B cell (primary cell): ENCODE measurements at regions not wholly inside any gene's neighbourhood (a gene's known extent, or its start where the extent isn't known, plus 50 kb on each side); places are given as distances from the start of the nearest gene placed in this dataset.

Source experiments
- ATAC-seq: fragments of 200-7000 bp; cut with Tn5 transposase; one replicate; pipeline ENCODE4 v1.10.0; 2021; ENCODE audit warnings: low read depth, mild to moderate bottlenecking, moderate number of reproducible peaks, moderate library complexity
- CTCF ChIA-PET: fragments of 350-600 bp; sonication (Branson Sonifier 250); formaldehyde crosslinking; loops from one replicate; lab custom pipeline; 2021; ENCODE audit warnings: antibody characterized with exemption, inconsistent platforms; lab: Charles Lee
- POLR2A ChIA-PET: fragments of 350-600 bp; sonication (Branson Sonifier 250); formaldehyde crosslinking; loops from one replicate; lab custom pipeline; 2021; ENCODE audit warnings: antibody characterized with exemption; lab: Charles Lee
- DNase-seq: peaks from one replicate; pipeline ENCODE4 v3.0.0; 2013
- H2AFZ ChIP-seq: 2 replicates; pipeline ENCODE4 v1.6.1; 2012; ENCODE audit warnings: mild to moderate bottlenecking, low read depth, low read length; ENCODE audit not compliant: insufficient read depth, poor library complexity, severe bottlenecking
- H3K27ac ChIP-seq, 2 donors: 1 replicate in 1 of 2; 2 replicates in 1 of 2; pipeline ENCODE4 v1.5.1; 2012 to 2013; ENCODE audit warnings: low read length in 2 of 2, mild to moderate bottlenecking in 2 of 2, moderate library complexity in 1 of 2
- H3K27me3 ChIP-seq, 4 experiments: fragments of 200-600 bp in 1 of 4; sonication (generic) in 1 of 4; replicated peaks in 1 of 4; 1 replicate in 2 of 4; 2 replicates in 2 of 4; pipeline versions ENCODE4 v1.6.1 to v1.7.0; 2013 to 2016; ENCODE audit warnings: low read length in 3 of 4, mild to moderate bottlenecking in 2 of 4, mixed read lengths in 1 of 4, moderate library complexity in 1 of 4; ENCODE audit not compliant: insufficient read depth in 4 of 4, control insufficient read depth in 3 of 4; ENCODE audit errors: control extremely low read depth in 1 of 4
- H3K36me3 ChIP-seq, 2 experiments: replicated peaks in 1 of 2; 1 replicate in 1 of 2; 2 replicates in 1 of 2; pipeline versions ENCODE4 v1.6.1 to v1.7.1; 2013; ENCODE audit warnings: low read length in 1 of 2; ENCODE audit not compliant: insufficient read depth in 2 of 2, control insufficient read depth in 1 of 2; ENCODE audit errors: control extremely low read depth in 1 of 2, extremely low read depth in 1 of 2
- H3K4me1 ChIP-seq, 2 donors: fragments of 200-600 bp in 1 of 2; sonication (generic) in 1 of 2; 1 replicate in 1 of 2; 2 replicates in 1 of 2; pipeline versions ENCODE4 v1.5.1 to v1.6.1; 2013 to 2017; ENCODE audit warnings: low read length in 2 of 2; ENCODE audit not compliant: control insufficient read depth in 2 of 2, insufficient read depth in 2 of 2
- H3K4me2 ChIP-seq: replicated peaks from 2 replicates; pipeline ENCODE3; 2012; ENCODE audit warnings: mild to moderate bottlenecking, low read depth, low read length; ENCODE audit not compliant: poor library complexity, severe bottlenecking
- H3K4me3 ChIP-seq, 5 experiments: fragments of 200-600 bp in 1 of 5; sonication (generic) in 1 of 5; 1 replicate in 3 of 5; 2 replicates in 2 of 5; pipeline versions ENCODE4 v1.5.1 to v1.7.0; 2011 to 2016; ENCODE audit warnings: low read length in 4 of 5, mild to moderate bottlenecking in 4 of 5, low read depth in 2 of 5, control low read depth in 1 of 5, moderate library complexity in 1 of 5; ENCODE audit not compliant: insufficient read depth in 1 of 5; ENCODE audit errors: control extremely low read depth in 1 of 5, extremely low read depth in 1 of 5
- H3K79me2 ChIP-seq: fragments of 200-600 bp; sonication (generic); one replicate; pipeline ENCODE4 v1.6.0; 2016; ENCODE audit warnings: low read length; ENCODE audit not compliant: control insufficient read depth, insufficient read depth
- H3K9ac ChIP-seq: fragments of 200-600 bp; sonication (generic); 2 replicates; pipeline ENCODE4 v1.6.1; 2017; ENCODE audit warnings: mild to moderate bottlenecking, low read length, moderate library complexity
- H3K9me3 ChIP-seq, 3 donors: one replicate each; pipeline versions ENCODE4 v1.6.1 to v1.7.1; 2013; ENCODE audit warnings: low read length in 2 of 3; ENCODE audit not compliant: control insufficient read depth in 2 of 3, insufficient read depth in 1 of 3; ENCODE audit errors: control extremely low read depth in 1 of 3
- H4K20me1 ChIP-seq: 2 replicates; pipeline ENCODE4 v1.6.0; 2012; ENCODE audit warnings: mild to moderate bottlenecking, low read length; ENCODE audit not compliant: insufficient read depth, control insufficient read depth, poor library complexity, severe bottlenecking
- H3K27ac Mint-ChIP-seq: one replicate; pipeline ENCODE4 v1.8.0; 2021; ENCODE audit warnings: mixed read lengths
- H3K27me3 Mint-ChIP-seq: one replicate; pipeline ENCODE4 v1.8.0; 2021; ENCODE audit warnings: mixed read lengths
- H3K4me1 Mint-ChIP-seq: one replicate; pipeline ENCODE4 v1.8.0; 2021; ENCODE audit warnings: mixed read lengths
- H3K4me3 Mint-ChIP-seq: one replicate; pipeline ENCODE4 v1.8.0; 2021; ENCODE audit warnings: mixed read lengths
- H3K9me3 Mint-ChIP-seq: one replicate; pipeline ENCODE4 v1.8.0; 2022; ENCODE audit warnings: mixed read lengths; ENCODE audit not compliant: insufficient read depth
- EZH2 ChIP-seq: IDR thresholded peaks from 2 replicates; pipeline ENCODE4 v1.6.1; 2012; ENCODE audit warnings: borderline replicate concordance, low read depth, mild to moderate bottlenecking, moderate library complexity, low read length; ENCODE audit not compliant: insufficient read depth, poor library complexity, severe bottlenecking
- WGBS: methylation state at CpG from one replicate; pipeline ENCODE4 v1.1.5; 2013; ENCODE audit warnings: missing lambda C conversion rate; ENCODE audit not compliant: insufficient coverage; 5-methylcytosine and 5-hydroxymethylcytosine counted together
- intact Hi-C: fragments of 100-400 bp; cut with micrococcal nuclease; formaldehyde crosslinking; loops from one replicate; pipeline ENCODE4 v1.10.0; 2022
- TF ChIP-seq, protein P1 (sequence below): fragments of 200-600 bp; IDR thresholded peaks from one replicate; pipeline ENCODE4 v1.8.0; 2022; ENCODE audit warnings: antibody characterized with exemption, mild to moderate bottlenecking

DNA sequence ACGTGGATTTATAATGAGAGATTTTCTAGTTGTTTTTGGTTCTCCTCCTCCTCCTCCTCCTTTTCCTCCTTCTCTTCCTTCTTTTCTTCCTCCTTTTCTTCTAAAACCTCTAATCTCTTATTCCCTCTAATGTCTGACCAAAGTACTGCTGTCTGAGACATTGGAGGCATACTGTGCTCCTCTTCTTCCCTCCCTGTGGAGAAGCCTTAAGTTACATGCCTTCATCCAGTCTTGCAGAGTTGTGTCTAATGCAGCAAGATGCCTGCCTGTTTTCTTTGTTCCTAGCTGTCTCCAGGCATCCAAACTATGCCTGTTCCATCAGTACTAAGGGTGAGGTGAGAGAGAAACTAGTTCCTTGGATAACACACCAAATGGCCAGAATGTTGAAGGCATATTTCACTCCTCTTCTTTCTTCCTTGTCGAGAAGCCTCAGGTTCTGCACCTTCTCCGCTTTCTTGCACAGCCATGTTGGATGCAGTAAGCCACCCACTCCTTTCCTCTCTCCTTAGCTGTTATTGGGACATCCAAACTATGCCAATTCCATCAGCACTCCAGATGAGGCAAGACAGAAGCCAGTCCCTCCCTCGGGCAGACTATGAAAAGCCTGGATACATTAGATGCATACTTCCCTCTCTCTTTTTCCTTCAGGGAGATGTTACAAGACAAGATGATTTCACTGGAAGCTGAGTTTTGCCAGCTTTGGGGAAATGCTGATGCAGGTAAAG lies 285.7 kb upstream of the TRAM1L1 start:
- Histone ChIP-seq H3K4me2 (no peak overlapping the region), H3K4me3 (no peak overlapping the region), H3K27ac (no peak overlapping the region), H3K4me1 (no peaks in the 10 kb centered on the region), H2AFZ (no peak overlapping the region), H4K20me1 (no peaks in the 10 kb centered on the region), H3K36me3 (no peaks in the 10 kb centered on the region), H3K27me3 (no peaks in the 10 kb centered on the region), H3K9me3 (peaks cover 0 to 1% (median 0%) of the 10 kb centered on the region in 3 donors), H3K79me2 (no peaks in the 10 kb centered on the region), H3K9ac (no peak overlapping the region)
- ChIA-PET CTCF (no interaction called here), POLR2A (no interaction called here)
- Mint-ChIP-seq H3K9me3 (no peaks in the 10 kb centered on the region), H3K27me3 (no peaks in the 10 kb centered on the region), H3K4me3 (no peak overlapping the region), H3K27ac (no peak overlapping the region), H3K4me1 (no peaks in the 10 kb centered on the region)
- 80% methylated on average over 3 of the region's 4 CpGs for WGBS
- DNase-seq (no peak), ATAC-seq (no peak)
- TF ChIP-seq, protein P1, sequence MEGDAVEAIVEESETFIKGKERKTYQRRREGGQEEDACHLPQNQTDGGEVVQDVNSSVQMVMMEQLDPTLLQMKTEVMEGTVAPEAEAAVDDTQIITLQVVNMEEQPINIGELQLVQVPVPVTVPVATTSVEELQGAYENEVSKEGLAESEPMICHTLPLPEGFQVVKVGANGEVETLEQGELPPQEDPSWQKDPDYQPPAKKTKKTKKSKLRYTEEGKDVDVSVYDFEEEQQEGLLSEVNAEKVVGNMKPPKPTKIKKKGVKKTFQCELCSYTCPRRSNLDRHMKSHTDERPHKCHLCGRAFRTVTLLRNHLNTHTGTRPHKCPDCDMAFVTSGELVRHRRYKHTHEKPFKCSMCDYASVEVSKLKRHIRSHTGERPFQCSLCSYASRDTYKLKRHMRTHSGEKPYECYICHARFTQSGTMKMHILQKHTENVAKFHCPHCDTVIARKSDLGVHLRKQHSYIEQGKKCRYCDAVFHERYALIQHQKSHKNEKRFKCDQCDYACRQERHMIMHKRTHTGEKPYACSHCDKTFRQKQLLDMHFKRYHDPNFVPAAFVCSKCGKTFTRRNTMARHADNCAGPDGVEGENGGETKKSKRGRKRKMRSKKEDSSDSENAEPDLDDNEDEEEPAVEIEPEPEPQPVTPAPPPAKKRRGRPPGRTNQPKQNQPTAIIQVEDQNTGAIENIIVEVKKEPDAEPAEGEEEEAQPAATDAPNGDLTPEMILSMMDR = no peak
- no peak for TF ChIP-seq EZH2
- intact Hi-C loops = no loop called here

DNA sequence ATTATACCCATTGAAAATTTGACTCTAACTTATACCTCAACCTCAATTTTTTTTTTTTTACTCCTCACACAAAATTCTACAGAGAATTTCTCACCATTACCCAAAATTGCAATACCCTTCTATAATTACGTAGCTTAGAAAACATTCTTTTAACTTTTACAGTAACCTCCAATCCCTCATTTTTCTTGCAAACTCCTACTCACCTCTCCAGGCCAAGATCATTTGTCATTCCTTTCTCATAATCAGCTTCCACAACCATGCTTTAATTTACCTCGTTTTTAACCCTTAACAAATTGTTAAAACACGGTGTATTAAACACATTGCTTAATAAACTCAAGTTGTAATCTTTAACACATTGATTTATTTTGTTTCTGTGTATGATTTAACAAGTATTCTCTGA lies 289.7 kb upstream of the TRAM1L1 start:
- WGBS = 44% methylated on average over 1 of the region's 3 CpGs
- no peak overlapping the region for H3K4me3 Mint-ChIP-seq

More for the DNA sequence above, 289.7 kb upstream of the TRAM1L1 start:
- CTCF ChIA-PET = no interaction called here
- H3K27me3 ChIP-seq = no peaks in the 10 kb centered on the region
- H3K4me3 ChIP-seq = no peak overlapping the region
- H3K4me1 Mint-ChIP-seq = no peaks in the 10 kb centered on the region
- H3K4me2 ChIP-seq = no peak overlapping the region
- no peaks in the 10 kb centered on the region for H3K79me2 ChIP-seq
- ATAC-seq = no peak
- intact Hi-C loops = no loop called here
- H3K27me3 Mint-ChIP-seq = no peaks in the 10 kb centered on the region
- no peak overlapping the region for H3K9ac ChIP-seq
- H3K27ac Mint-ChIP-seq = no peak overlapping the region
- H3K27ac ChIP-seq = no peak overlapping the region
- peaks cover 0 to 1% (median 0%) of the 10 kb centered on the region in 3 donors for H3K9me3 ChIP-seq
- H2AFZ ChIP-seq = no peak overlapping the region
- POLR2A ChIA-PET = no interaction called here
- H3K36me3 ChIP-seq = no peaks in the 10 kb centered on the region
- TF ChIP-seq EZH2 = no peak
- TF ChIP-seq, protein P1 = no peak
- H3K4me1 ChIP-seq = no peaks in the 10 kb centered on the region
- DNase-seq = no peak
- no peaks in the 10 kb centered on the region for H4K20me1 ChIP-seq
- no peaks in the 10 kb centered on the region for H3K9me3 Mint-ChIP-seq
